Stimulated activated CD4-positive, alpha-beta T cell treated with anti-CD3 and anti-CD28 coated beads, Interleukin-2, amount 100 ng/mL, for 4 hours (primary cell): ENCODE measurements at regions not wholly inside any gene's neighbourhood (a gene's known extent, or its start where the extent isn't known, plus 50 kb on each side); places are given as distances from the start of the nearest gene placed in this dataset.
"Not testable (repeated sequence)": the region's sequence is repeated elsewhere in the genome, so short reads cannot be mapped to it uniquely, and the experiment has no call there.

Source experiments
- DNase-seq: peaks from one replicate; pipeline ENCODE4 v3.0.0-alpha.2; 2020; ENCODE audit warnings: low read depth

DNA sequence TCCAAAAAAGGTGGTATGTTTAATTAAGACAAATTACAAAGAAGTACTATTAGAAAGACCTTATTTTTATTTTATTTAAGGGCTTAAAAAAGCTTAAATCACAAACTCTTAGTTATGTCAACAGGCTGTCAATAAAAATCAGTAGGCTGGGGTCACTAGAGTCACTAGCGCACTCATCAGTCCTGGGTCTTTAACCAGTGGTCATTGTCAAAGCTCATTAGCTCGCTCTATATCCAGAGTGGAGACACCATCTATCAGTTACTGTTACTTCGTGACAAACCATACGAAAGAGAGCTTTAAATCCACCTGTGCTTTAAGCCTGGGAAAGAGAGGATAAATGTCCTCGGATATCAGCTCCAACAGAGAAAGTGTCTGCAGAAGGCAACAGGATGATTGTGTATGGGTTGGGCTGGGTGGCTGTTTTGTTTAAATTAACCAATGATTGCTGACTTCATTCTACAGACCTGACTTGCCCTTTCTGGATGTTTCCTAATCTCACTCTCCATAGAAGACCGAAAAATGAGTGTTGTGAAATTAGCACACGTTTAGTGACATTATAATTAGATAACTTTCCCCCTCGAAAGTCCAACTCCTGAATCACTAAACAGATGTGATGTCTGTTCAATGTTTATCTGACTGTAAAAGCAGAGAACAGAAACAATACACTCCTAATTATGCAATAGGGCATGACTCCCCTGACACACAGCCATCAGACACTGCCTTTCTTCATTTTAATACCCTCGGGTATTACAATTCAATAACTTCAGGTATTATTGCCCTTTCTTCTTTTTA lies 123.6 kb upstream of the TNPO1 start:
- DNase-seq = no peak

DNA sequence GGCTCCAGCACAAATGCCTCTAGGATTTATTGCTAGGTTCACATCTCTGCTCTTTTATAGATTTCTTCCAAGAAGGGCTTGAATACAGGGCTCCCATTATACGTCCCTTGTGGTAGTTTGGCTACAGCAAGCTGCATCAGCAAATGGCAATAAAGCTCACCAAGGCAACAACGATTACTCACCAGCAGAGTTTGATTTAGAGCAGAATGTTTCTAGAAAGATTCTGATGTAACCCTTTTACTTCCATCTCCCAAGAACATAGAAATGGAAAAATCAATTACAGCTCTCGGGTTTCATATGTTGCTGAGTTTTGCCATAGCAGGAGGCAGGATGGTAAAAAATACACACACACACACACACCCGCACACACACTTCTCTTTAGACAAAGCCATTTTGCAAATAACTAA lies 124.2 kb upstream of the TNPO1 start:
- DNase-seq = no peak

- no peak for DNase-seq
Observed at GRCh38 chr5:72691751-72692150, 124.7 kb upstream of the TNPO1 start.

DNA sequence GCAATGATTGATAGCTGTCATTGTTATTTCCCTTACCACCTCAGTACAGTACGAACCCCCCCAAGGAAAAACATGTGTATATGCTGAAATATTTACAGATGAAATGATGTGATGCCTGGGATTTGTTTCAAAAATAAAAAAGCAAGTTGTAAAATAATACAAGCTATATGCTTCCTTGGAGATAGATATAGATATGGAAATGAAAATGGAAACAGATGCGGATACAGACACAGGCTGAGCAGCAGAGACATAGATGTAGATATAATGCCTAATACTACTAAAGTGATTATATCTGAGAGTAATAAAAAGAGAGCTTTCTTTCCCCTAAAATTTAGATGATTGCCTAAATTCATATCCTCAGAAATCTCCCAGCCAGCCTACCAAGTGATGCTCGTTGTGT lies 127.5 kb upstream of the TNPO1 start:
- no peak for DNase-seq

DNA sequence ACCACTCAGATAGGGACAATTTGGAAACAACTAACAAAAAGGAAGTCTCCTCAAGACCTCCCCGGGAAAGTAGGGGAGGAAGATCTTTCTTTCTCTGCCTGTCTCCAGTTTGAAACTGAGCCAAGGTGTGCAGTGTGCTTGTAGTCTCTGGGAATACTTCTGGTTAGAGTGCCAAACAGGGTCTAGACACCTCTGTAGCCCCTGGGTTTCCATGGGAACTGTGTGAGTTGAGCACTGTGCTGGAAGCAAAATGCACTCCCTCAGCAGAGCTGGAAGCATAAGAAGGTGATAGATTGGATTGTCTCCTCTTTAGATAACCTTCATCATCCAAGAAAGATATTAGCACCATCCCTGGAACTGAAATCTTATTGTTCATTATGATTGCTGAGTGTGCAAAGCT lies 129.2 kb upstream of the TNPO1 start:
- DNase-seq = no peak

GRCh38 chr5:72682561-72682960 lies 133.9 kb upstream of the TNPO1 start:
- no peak for DNase-seq

DNA sequence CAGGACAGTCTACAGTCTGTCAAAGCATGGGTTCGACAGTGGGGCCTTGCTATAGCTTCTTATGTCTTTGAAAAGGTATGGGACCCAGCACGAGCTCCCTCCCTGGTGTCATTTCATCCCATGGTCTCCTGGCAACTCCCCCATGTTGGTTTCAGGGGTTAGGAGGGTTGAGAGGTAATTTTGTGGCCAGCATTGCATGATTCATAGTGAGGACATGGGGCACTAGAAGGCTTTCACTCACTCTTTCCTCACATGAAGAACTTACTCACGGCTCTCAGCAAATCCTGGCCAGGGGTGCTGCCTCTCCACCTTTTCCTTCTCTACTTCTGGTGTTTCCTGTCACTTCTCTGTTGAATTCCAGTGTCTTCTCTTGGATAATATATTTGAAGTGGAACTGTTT lies 134.7 kb upstream of the TNPO1 start:
- DNase-seq = no peak

DNA sequence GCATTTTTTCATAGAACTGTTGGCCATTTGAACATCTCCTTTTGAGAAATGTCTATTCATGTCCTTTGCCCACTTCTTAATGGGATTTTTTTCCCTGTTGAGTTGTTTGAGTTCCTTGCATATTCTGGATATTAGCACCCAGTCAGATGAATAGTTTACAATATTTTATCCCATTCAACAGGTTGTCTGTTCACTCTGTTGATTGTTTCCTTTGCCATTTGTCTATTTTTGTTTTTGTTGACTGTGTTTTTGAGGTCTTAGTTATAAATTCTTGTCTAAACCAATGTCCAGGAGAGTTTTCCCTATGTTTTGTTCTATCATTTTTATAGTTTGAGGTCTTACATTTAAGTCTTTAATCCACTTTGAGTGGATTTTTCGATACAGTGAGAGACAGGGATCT lies 139.0 kb upstream of the TNPO1 start:
- no peak for DNase-seq

DNA sequence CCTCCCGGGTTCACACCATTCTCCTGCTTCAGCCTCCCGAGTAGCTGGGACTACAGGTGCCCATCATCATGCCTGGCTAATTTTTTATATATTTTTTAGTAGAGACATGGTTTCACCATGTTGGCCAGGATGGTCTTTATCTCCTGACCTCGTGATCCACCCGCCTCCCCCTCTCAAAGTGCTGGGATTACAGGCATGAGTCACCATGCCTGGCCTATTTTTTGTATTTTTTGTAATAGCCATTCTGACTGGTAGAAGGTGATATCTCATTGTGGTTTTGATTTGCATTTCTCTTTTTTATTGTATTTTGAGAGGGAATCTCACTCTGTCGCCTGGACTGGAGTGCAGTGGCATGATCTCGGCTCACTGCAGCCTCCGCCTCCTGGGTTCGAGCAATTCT lies 139.6 kb upstream of the TNPO1 start:
- not testable (repeated sequence) for DNase-seq

DNA sequence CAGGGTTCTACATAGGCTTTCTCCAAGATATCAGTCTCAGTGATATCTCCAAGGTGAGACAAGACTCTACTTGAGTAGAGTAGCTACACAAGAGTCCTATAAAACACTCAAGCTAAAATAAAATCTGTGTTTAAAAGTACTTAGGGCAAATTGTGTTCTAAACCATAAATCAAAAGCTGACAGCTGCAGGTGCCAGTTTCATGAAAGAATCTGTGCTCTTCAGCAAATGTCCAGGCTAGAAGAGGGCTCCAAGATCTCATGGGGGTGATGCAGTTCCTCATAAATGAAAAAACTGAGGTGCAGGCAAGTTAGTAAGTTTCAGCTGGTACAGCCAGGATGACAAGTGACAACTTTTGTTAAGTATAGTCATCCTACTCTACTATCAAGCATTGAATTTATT lies 142.8 kb upstream of the TNPO1 start:
- DNase-seq = no peak

GRCh38 chr5:72673180-72673579 lies 143.3 kb upstream of the TNPO1 start:
- no peak for DNase-seq

DNA sequence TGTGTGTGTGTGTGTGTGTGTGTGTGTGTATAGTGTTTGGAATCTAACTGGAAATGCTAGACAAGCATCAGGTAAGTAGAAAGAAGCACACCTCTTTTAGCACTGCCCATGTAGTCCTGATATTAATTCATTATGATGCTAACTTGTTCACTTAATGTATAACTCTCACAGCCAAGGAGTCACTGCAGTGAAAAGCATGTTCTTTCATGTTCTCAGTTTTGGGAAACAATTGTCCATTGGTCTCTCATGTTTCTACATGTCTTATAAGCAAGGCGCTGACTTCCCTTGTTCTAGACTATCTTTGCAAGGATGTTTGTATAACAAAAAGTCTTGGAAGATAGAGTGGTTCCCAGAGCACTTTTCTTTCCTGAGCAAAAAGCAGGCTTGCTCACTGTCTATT lies 148.8 kb upstream of the TNPO1 start:
- DNase-seq = no peak

GRCh38 chr5:72662936-72663335 lies 153.5 kb upstream of the TNPO1 start:
- no peak for DNase-seq

GRCh38 chr5:72662305-72662704 lies 154.2 kb upstream of the TNPO1 start:
- no peak for DNase-seq

DNA sequence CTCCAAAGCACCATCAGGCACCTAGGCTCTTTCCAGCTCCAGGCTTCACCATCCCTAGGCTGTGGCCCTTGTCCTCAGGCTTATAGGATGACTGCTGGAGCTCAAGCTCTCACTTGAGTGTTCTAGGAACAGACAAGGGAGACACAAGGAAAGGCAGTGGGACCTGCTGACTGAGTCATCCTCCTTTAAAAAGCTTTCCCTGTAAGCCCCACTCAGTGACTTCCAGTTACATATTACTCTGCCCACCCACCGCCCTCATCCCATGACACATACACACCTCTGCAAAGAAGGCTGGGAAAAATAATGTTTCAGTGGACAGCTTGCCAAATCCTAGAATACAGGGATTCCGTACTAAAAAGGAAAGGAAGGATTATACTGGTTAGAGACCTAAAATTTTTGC lies 154.2 kb upstream of the ZNF366 start:
- DNase-seq = no peak

- no peak for DNase-seq
Observed at GRCh38 chr5:72659726-72660125, 152.5 kb upstream of the ZNF366 start.

GRCh38 chr5:72658761-72659540 lies 151.7 kb upstream of the ZNF366 start:
- DNase-seq = no peak

DNA sequence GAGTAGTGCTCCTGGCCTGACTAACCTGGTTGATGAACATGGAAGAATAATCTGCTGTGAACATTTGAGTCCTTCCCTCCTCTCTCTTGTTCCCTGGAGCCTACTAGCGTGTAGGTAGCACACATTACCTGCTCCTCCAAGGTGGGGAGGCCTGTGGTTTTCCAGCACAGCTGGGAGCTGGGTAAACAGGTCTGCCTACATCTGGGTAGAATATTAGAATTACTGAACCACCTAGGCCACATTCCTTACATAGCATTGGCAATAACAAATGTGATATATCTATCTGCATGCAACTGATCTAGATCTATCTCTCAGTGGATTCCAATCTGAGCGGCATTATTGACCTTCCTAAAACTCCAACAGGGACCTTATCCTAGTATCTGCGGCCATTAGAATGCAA lies 151.0 kb upstream of the ZNF366 start:
- no peak for DNase-seq

- no peak for DNase-seq
Observed at GRCh38 chr5:72656756-72657513, 149.7 kb upstream of the ZNF366 start.

DNA sequence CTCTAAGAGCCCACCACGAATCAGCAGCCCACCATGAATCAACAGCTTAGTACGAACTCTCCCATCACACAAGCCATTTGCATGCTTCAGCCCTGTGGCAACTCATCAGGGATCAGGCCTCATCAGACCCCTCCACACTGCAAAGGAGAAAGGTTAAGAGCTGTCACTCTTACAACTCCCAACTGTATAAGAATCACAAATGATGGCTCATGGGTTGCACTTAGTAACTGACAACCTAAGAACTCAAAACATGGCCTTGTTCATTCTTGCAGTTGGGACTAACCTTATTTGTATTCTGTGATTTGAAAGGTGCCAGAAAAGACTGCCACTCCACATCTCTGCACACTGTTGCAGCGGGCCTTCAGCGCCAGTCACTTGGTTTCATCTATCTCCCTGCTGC lies 149.1 kb upstream of the ZNF366 start:
- no peak for DNase-seq

- DNase-seq = no peak
Observed at GRCh38 chr5:72654231-72654630, 147.0 kb upstream of the ZNF366 start.

- no peak for DNase-seq
Observed at GRCh38 chr5:72653586-72653985, 146.4 kb upstream of the ZNF366 start.

DNA sequence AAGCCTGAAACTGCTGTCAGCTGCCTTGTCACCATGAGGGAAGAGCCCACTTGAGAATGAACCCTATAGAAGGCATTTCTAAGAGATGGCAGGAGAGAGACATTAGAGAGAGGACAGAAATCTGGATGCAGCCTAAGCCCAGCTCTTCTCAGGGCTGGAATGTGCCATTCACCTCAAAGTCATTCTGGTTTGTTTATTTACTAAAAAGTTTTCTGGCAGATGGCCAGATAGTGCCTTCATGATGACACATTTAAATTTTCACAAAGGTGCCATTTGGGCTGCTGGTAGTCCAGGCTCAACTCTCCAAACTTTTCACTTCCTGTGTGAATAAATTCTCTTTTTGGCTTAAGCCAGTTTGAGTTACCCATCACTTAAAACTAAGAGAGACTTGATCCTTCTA lies 144.6 kb upstream of the ZNF366 start:
- no peak for DNase-seq
